Transverse colon (tissue), 4 donors: ENCODE measurements at regions not wholly inside any gene's neighbourhood (a gene's known extent, or its start where the extent isn't known, plus 50 kb on each side); places are given as distances from the start of the nearest gene placed in this dataset.

ENCODE experiments used
- DNase-seq: peaks from one replicate; pipeline ENCODE4 v3.0.0-alpha.2; 2019
- H3K27ac ChIP-seq, 4 donors: fragments of 200-600 bp; sonication (generic); 2 replicates each; pipeline ENCODE4 v1.5.1; 2016 to 2018; ENCODE audit warnings: inconsistent platforms in 4 of 4
- H3K27me3 ChIP-seq: fragments of 200-600 bp; sonication (generic); 2 replicates; pipeline ENCODE4 v1.5.1; 2017; ENCODE audit warnings: inconsistent platforms
- H3K36me3 ChIP-seq, 4 donors: fragments of 200-600 bp; sonication (generic); 2 replicates each; pipeline ENCODE4 v1.5.1; 2017 to 2019; ENCODE audit warnings: inconsistent platforms in 4 of 4
- H3K4me1 ChIP-seq, 4 donors: fragments of 200-600 bp; sonication (generic); 2 replicates each; pipeline ENCODE4 v1.5.1; 2017 to 2020; ENCODE audit warnings: inconsistent platforms in 4 of 4
- H3K4me3 ChIP-seq, 4 donors: fragments of 200-600 bp; sonication (generic); 1 replicate in 1 of 4; 2 replicates in 3 of 4; pipeline versions ENCODE4 v1.5.1 to v1.6.1; 2017 to 2019; ENCODE audit warnings: inconsistent platforms in 4 of 4
- H3K9me3 ChIP-seq, 2 donors: fragments of 200-600 bp; sonication (generic); 2 replicates each; pipeline ENCODE4 v1.5.1; 2017 to 2019; ENCODE audit warnings: inconsistent platforms in 2 of 2
- EP300 ChIP-seq: sonication (generic); formaldehyde crosslinking; IDR thresholded peaks from one replicate; pipeline ENCODE4 v1.6.1; 2017; ENCODE audit warnings: antibody characterized with exemption, low read depth
- POLR2A ChIP-seq: fragments of 450-650 bp; IDR thresholded peaks from one replicate; pipeline ENCODE4 v1.6.1; 2016; ENCODE audit warnings: antibody characterized with exemption, mild to moderate bottlenecking, moderate library complexity
- POLR2AphosphoS5 ChIP-seq, 3 donors: sonication (generic); formaldehyde crosslinking; IDR thresholded peaks; one replicate each; pipeline ENCODE4 v1.6.1; 2016; ENCODE audit warnings: antibody characterized with exemption in 3 of 3
- WGBS, 2 donors: methylation state at CpG; one replicate each; pipeline ENCODE4 v1.1.5; 2018; ENCODE audit warnings: low coverage in 1 of 2; 5-methylcytosine and 5-hydroxymethylcytosine counted together
- in situ Hi-C, 4 donors: fragments of 200-750 bp; cut with MboI; loops; one replicate each; pipeline versions ENCODE4 v1.15.0 to v1.15.1; 2017; ENCODE audit warnings: low sequenced_read_pairs in 3 of 4, low pct_ligation_motif_present in 1 of 4, low pct_unique_long_range_greater_than_20kb in 1 of 4
- intact Hi-C: fragments of 100-400 bp; cut with DNase I; formaldehyde crosslinking; loops from one replicate; pipeline ENCODE4 v1.15.1; 2023; ENCODE audit warnings: low total_unique reads
- TF ChIP-seq, protein P1 (sequence below), 5 experiments: fragments of 200-600 bp in 3 of 5; fragments of 450-650 bp in 2 of 5; sonication (generic) in 3 of 5; IDR thresholded peaks; 1 replicate in 2 of 5; 2 replicates in 3 of 5; pipeline ENCODE4 v1.5.1; 2016 to 2017; ENCODE audit warnings: antibody characterized with exemption in 5 of 5, inconsistent platforms in 3 of 5, mild to moderate bottlenecking in 2 of 5, moderate library complexity in 1 of 5

- Histone ChIP-seq H3K36me3 (no peaks in the 10 kb centered on the region), H3K4me3 (no peak overlapping the region), H3K27me3 (no peaks in the 10 kb centered on the region), H3K9me3 (no peaks in the 10 kb centered on the region), H3K4me1 (no peaks in the 10 kb centered on the region), H3K27ac (no peak overlapping the region)
- TF ChIP-seq EP300 (no peak), POLR2AphosphoS5 (IDR thresholded peaks at IDR 0.05) (no peak), POLR2A (no peak)
- TF ChIP-seq, protein P1, sequence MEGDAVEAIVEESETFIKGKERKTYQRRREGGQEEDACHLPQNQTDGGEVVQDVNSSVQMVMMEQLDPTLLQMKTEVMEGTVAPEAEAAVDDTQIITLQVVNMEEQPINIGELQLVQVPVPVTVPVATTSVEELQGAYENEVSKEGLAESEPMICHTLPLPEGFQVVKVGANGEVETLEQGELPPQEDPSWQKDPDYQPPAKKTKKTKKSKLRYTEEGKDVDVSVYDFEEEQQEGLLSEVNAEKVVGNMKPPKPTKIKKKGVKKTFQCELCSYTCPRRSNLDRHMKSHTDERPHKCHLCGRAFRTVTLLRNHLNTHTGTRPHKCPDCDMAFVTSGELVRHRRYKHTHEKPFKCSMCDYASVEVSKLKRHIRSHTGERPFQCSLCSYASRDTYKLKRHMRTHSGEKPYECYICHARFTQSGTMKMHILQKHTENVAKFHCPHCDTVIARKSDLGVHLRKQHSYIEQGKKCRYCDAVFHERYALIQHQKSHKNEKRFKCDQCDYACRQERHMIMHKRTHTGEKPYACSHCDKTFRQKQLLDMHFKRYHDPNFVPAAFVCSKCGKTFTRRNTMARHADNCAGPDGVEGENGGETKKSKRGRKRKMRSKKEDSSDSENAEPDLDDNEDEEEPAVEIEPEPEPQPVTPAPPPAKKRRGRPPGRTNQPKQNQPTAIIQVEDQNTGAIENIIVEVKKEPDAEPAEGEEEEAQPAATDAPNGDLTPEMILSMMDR (IDR thresholded peaks at IDR 0.05) = no peak
- WGBS, 2 donors = 64 to 74% methylated on average over 8 to 9 of the region's 9 CpGs
- intact Hi-C loops (no loop called here), in situ Hi-C loops (no loop called here)
- DNase-seq = no peak
Measured at GRCh38 chr13:109494925-109495369, 291.4 kb downstream of the IRS2 start.

DNA sequence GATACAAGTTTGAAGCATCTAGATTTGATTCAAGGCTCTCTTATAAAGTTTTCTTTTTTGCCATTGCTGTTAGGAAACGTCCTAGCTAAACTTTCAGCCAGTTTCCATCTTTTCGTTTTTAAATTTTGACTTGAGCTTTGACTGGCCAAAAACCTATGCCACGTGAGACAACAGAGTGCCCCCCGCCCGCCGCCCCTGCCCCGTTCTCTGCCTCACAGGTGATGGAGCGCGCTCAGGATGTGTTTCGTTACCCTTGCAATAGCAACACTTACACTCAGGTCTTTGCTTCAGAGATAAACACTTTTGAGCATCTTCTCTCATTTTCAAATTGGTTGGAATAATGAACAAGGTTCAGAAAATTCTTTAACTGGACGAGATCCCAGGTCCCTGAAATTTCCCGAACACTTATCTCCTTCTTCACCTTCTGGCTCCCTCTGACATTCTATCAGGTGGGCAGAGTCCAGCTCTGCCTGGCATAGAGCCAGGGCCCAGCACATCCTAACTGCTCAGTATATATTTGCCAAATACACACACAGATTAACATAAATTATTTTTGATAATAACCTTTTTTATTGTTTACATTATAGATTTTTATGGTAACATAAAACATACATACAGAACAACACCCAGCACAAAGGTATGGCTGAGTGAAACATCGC, 301.1 kb downstream of the IRS2 start:
- no peak overlapping the region for H3K4me3 ChIP-seq
- H3K27ac ChIP-seq = no peak overlapping the region
- H3K27me3 ChIP-seq = no peaks in the 10 kb centered on the region
- DNase-seq = no peak
- 70 to 76% methylated on average over 13 of the region's 13 CpGs for WGBS, 2 donors
- intact Hi-C loops = no loop called here
- no peaks in the 10 kb centered on the region for H3K36me3 ChIP-seq
- no peaks in the 10 kb centered on the region for H3K4me1 ChIP-seq
- TF ChIP-seq POLR2AphosphoS5 (IDR thresholded peaks at IDR 0.05) (no peak), EP300 (no peak), POLR2A (no peak)
- TF ChIP-seq, protein P1 (IDR thresholded peaks at IDR 0.05) = no peak
- in situ Hi-C loops = no loop called here
- no peaks in the 10 kb centered on the region for H3K9me3 ChIP-seq

- TF ChIP-seq EP300 = no peak
- TF ChIP-seq POLR2A = no peak
- no peaks in the 10 kb centered on the region for H3K36me3 ChIP-seq
- in situ Hi-C loops = no loop called here
- no peaks in the 10 kb centered on the region for H3K27me3 ChIP-seq
- H3K9me3 ChIP-seq = no peaks in the 10 kb centered on the region
- no peak overlapping the region for H3K27ac ChIP-seq
- no peak overlapping the region for H3K4me3 ChIP-seq
- DNase-seq = no peak
- 63 to 65% methylated on average over 4 to 5 of the region's 5 CpGs for WGBS, 2 donors
- no peaks in the 10 kb centered on the region for H3K4me1 ChIP-seq
- intact Hi-C loops = no loop called here
Measured at GRCh38 chr13:109483284-109483683, 303.1 kb downstream of the IRS2 start.

- no peaks in the 10 kb centered on the region for H3K9me3 ChIP-seq
- in situ Hi-C loops (no loop called here), intact Hi-C loops (no loop called here)
- no peak overlapping the region for H3K4me3 ChIP-seq
- DNase-seq = no peak
- 87 to 91% methylated on average over 7 of the region's 7 CpGs for WGBS, 2 donors
- TF ChIP-seq POLR2AphosphoS5 (IDR thresholded peaks at IDR 0.05) (no peak), EP300 (no peak), POLR2A (no peak)
- TF ChIP-seq, protein P1 (IDR thresholded peaks at IDR 0.05) = no peak
- H3K4me1 ChIP-seq = no peaks in the 10 kb centered on the region
- H3K27me3 ChIP-seq = no peaks in the 10 kb centered on the region
- H3K27ac ChIP-seq = no peak overlapping the region
- H3K36me3 ChIP-seq = no peaks in the 10 kb centered on the region
Measured at GRCh38 chr13:109481040-109481439, 305.3 kb downstream of the IRS2 start.
